H9 (cell line): ENCODE measurements at regions not wholly inside any gene's neighbourhood (a gene's known extent, or its start where the extent isn't known, plus 50 kb on each side); places are given as distances from the start of the nearest gene placed in this dataset.

Experiments used
- DNase-seq: peaks from one replicate; pipeline ENCODE4 v3.0.0-alpha.2; 2017
- H2AFZ ChIP-seq: one replicate; pipeline ENCODE4 v1.6.1; 2013; ENCODE audit warnings: mild to moderate bottlenecking, low read length, control low read depth, moderate library complexity
- H2AK5ac ChIP-seq: 2 replicates; pipeline ENCODE4 v1.6.1; 2013; ENCODE audit warnings: low read length, control low read depth, mixed read lengths; ENCODE audit not compliant: insufficient read length
- H2BK120ac ChIP-seq: one replicate; pipeline ENCODE4 v1.6.1; 2013; ENCODE audit warnings: low read depth, mild to moderate bottlenecking, low read length, control low read depth, inconsistent platforms; ENCODE audit not compliant: poor library complexity, severe bottlenecking
- H2BK12ac ChIP-seq: 2 replicates; pipeline ENCODE4 v1.6.1; 2013; ENCODE audit warnings: low read length, control low read depth, mixed read lengths, low read depth; ENCODE audit not compliant: insufficient read length
- H2BK15ac ChIP-seq: 2 replicates; pipeline ENCODE4 v1.6.1; 2013; ENCODE audit warnings: low read depth, low read length, control low read depth
- H2BK20ac ChIP-seq: one replicate; pipeline ENCODE4 v1.6.1; 2013; ENCODE audit warnings: low read depth, mild to moderate bottlenecking, low read length, control low read depth, inconsistent platforms; ENCODE audit not compliant: poor library complexity, severe bottlenecking
- H2BK5ac ChIP-seq: 2 replicates; pipeline ENCODE4 v1.6.1; 2013; ENCODE audit warnings: low read length, control low read depth, mixed read lengths; ENCODE audit not compliant: insufficient read length
- H3K14ac ChIP-seq: 2 replicates; pipeline ENCODE4 v1.6.1; 2013; ENCODE audit warnings: low read length, control low read depth; ENCODE audit not compliant: insufficient read depth
- H3K18ac ChIP-seq: 2 replicates; pipeline ENCODE4 v1.6.1; 2013; ENCODE audit warnings: low read depth, mild to moderate bottlenecking, mixed read lengths, low read length, control low read depth; ENCODE audit not compliant: insufficient read length
- H3K23ac ChIP-seq: 2 replicates; pipeline ENCODE4 v1.6.1; 2013; ENCODE audit warnings: low read length, control low read depth, mixed read lengths, low read depth; ENCODE audit not compliant: insufficient read length
- H3K23me2 ChIP-seq: 2 replicates; pipeline ENCODE4 v1.6.1; 2013; ENCODE audit warnings: low read depth, mild to moderate bottlenecking, mixed read lengths, low read length, control low read depth; ENCODE audit not compliant: insufficient read length, poor library complexity, severe bottlenecking
- H3K27ac ChIP-seq: 2 replicates; pipeline ENCODE4 v1.5.1; 2013; ENCODE audit warnings: low read length, control low read depth, mixed read lengths, low read depth; ENCODE audit not compliant: insufficient read length
- H3K27me3 ChIP-seq: 2 replicates; pipeline ENCODE4 v1.6.1; 2013; ENCODE audit warnings: low read length, control low read depth, inconsistent platforms; ENCODE audit not compliant: insufficient read depth
- H3K4ac ChIP-seq: 2 replicates; pipeline ENCODE4 v1.6.1; 2013; ENCODE audit warnings: low read depth, mild to moderate bottlenecking, control low read depth, inconsistent platforms, low read length, moderate library complexity
- H3K4me1 ChIP-seq: 2 replicates; pipeline ENCODE4 v1.6.1; 2013; ENCODE audit warnings: low read length, control low read depth, inconsistent platforms; ENCODE audit not compliant: insufficient read depth
- H3K4me2 ChIP-seq: 2 replicates; pipeline ENCODE4 v1.6.1; 2013; ENCODE audit warnings: low read length, control low read depth, mixed read lengths; ENCODE audit not compliant: insufficient read length, insufficient read depth
- H3K56ac ChIP-seq: 2 replicates; pipeline ENCODE4 v1.6.1; 2013; ENCODE audit warnings: low read depth, mild to moderate bottlenecking, mixed read lengths, low read length, control low read depth; ENCODE audit not compliant: insufficient read length
- H3K79me1 ChIP-seq: 2 replicates; pipeline ENCODE4 v1.6.1; 2013; ENCODE audit warnings: low read depth, mild to moderate bottlenecking, moderate library complexity, low read length, control low read depth, inconsistent platforms; ENCODE audit not compliant: insufficient read depth, poor library complexity, severe bottlenecking
- H3K79me2 ChIP-seq: 2 replicates; pipeline ENCODE4 v1.6.1; 2013; ENCODE audit warnings: low read length, control low read depth, inconsistent platforms; ENCODE audit not compliant: insufficient read depth
- H3K9ac ChIP-seq: 2 replicates; pipeline ENCODE4 v1.6.1; 2013; ENCODE audit warnings: low read length, control low read depth, mixed read lengths; ENCODE audit not compliant: insufficient read length; ENCODE audit errors: extremely low read depth
- H3K9me3 ChIP-seq: one replicate; pipeline ENCODE4 v1.6.1; 2013; ENCODE audit warnings: low read depth, low read length, inconsistent platforms; ENCODE audit not compliant: control insufficient read depth
- H3T11ph ChIP-seq: one replicate; pipeline ENCODE4 v1.6.1; 2013; ENCODE audit warnings: mild to moderate bottlenecking, low read length, control low read depth, inconsistent platforms
- H4K20me1 ChIP-seq: one replicate; pipeline ENCODE4 v1.6.1; 2013; ENCODE audit not compliant: control insufficient read depth, insufficient read length, insufficient read depth
- H4K5ac ChIP-seq: 2 replicates; pipeline ENCODE4 v1.6.1; 2013; ENCODE audit warnings: low read depth, mild to moderate bottlenecking, mixed read lengths, low read length, control low read depth; ENCODE audit not compliant: insufficient read length
- H4K8ac ChIP-seq: replicated peaks from 2 replicates; pipeline ENCODE4 v1.6.1; 2013; ENCODE audit warnings: low read length, control low read depth, mixed read lengths, low read depth; ENCODE audit not compliant: insufficient read length
- H4K91ac ChIP-seq: 2 replicates; pipeline ENCODE4 v1.6.1; 2013; ENCODE audit warnings: low read depth, mild to moderate bottlenecking, moderate library complexity, mixed read lengths, low read length, control low read depth; ENCODE audit not compliant: insufficient read length
- H3K27ac Mint-ChIP-seq, 3 experiments: 2 replicates in 2 of 3; 3 replicates in 1 of 3; pipeline ENCODE4 v1.8.0; 2020 to 2021; ENCODE audit warnings: mixed read lengths in 3 of 3, mild to moderate bottlenecking in 1 of 3, moderate library complexity in 1 of 3
- H3K27me3 Mint-ChIP-seq: 2 replicates; pipeline ENCODE4 v1.8.0; 2021; ENCODE audit warnings: low read depth, mild to moderate bottlenecking, moderate library complexity, mixed read lengths
- H3K36me3 Mint-ChIP-seq, 3 experiments: 2 replicates in 2 of 3; 3 replicates in 1 of 3; pipeline ENCODE4 v1.8.0; 2020 to 2021; ENCODE audit warnings: low read depth in 3 of 3, mixed read lengths in 3 of 3; ENCODE audit not compliant: insufficient read depth in 1 of 3
- H3K4me1 Mint-ChIP-seq, 2 experiments: 2 replicates each; pipeline ENCODE4 v1.8.0; 2020; ENCODE audit warnings: mixed read lengths in 2 of 2
- H3K4me3 Mint-ChIP-seq, 2 experiments: 2 replicates in 1 of 2; 3 replicates in 1 of 2; pipeline ENCODE4 v1.8.0; 2020 to 2021; ENCODE audit warnings: mild to moderate bottlenecking in 2 of 2, mixed read lengths in 2 of 2, moderate library complexity in 1 of 2
- H3K9me3 Mint-ChIP-seq, 2 experiments: 2 replicates in 1 of 2; 3 replicates in 1 of 2; pipeline ENCODE4 v1.8.0; 2020; ENCODE audit warnings: mild to moderate bottlenecking in 2 of 2, mixed read lengths in 2 of 2, moderate library complexity in 1 of 2
- WGBS: extraction: QIAGEN DNeasy Blood & Tissue Kit; methylation state at CpG from one replicate; pipeline ENCODE4 v1.1.7; 2013; ENCODE audit warnings: missing lambda C conversion rate, low lambda C conversion rate, mixed read lengths; ENCODE audit not compliant: insufficient read length; ENCODE audit errors: extremely low coverage; 5-methylcytosine and 5-hydroxymethylcytosine counted together
- TF ChIP-seq, protein P1 (sequence below): fragments of 200-600 bp; sonication (generic); conservative IDR thresholded peaks from 3 replicates; pipeline ENCODE4 v1.8.0; 2021; ENCODE audit warnings: antibody characterized with exemption, mild to moderate bottlenecking

DNA sequence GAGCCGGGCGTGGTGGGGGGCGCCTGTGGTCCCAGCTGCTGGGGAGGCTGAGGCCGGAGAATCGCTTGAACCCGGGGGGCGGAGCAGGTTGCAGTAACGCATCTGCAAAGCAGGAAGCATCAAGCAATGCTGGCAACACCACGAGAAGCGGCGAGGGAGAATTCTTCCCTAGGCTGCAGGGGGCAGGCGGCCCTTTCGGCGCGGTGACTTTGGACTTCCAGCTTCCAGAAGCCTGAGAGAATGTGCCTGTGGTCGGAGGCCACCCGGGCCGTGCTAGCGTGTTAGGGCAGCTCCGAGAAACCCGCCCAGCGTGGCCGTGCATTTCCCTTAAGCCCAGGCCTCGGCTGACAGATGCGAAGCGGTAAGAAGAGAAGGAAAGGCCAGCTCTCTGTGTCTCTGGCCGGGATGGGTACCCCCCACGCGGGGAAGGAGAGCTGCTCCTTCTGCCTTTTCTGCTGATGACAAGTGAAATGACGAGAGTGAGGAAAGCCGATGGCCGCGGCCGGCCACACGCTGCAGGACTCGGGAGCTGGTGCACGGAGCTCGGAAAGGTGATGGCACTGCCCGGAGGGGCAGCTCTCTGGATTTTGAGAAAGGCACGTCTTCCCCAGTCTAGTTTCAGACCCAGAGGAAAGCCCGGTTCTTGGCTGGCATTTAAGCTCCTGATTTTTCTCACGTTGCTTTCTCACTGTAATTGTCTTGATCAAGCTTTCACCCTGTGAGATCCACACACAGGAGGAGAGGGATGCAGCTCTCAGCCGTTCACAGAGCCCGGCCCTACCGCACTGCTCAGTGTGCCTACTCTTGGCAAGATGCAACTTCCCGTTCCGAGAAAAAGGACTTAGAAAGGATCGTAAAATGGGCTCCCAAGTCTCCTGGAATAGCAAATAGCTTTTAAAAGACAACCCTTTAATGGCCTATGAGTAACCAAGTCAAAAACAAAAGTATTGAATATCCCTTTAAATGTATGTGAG, 68.3 kb upstream of the EXOC2 start:
- Histone ChIP-seq H2BK15ac (no peak overlapping the region), H4K91ac (no peak overlapping the region), H3K4me1 (no peaks in the 10 kb centered on the region), H2BK20ac (no peak overlapping the region), H3T11ph (no peak overlapping the region), H2BK120ac (no peak overlapping the region), H2BK12ac (no peak overlapping the region), H3K79me2 (no peaks in the 10 kb centered on the region), H3K4me2 (no peak overlapping the region), H2AK5ac (no peak overlapping the region), H3K23ac (no peak overlapping the region), H4K20me1 (no peaks in the 10 kb centered on the region), H3K4ac (no peak overlapping the region), H3K79me1 (no peaks in the 10 kb centered on the region), H4K8ac (no peak overlapping the region), H3K23me2 (no peaks in the 10 kb centered on the region), H2BK5ac (no peak overlapping the region), H3K56ac (no peak overlapping the region), H3K9ac (no peak overlapping the region), H3K9me3 (no peaks in the 10 kb centered on the region), H3K18ac (no peak overlapping the region), H4K5ac (no peak overlapping the region), H2AFZ (no peak overlapping the region), H3K14ac (no peak overlapping the region; the same call in 1 of the 2 replicates), H3K27me3 (no peaks in the 10 kb centered on the region), H3K27ac (no peak overlapping the region)
- TF ChIP-seq, protein P1, sequence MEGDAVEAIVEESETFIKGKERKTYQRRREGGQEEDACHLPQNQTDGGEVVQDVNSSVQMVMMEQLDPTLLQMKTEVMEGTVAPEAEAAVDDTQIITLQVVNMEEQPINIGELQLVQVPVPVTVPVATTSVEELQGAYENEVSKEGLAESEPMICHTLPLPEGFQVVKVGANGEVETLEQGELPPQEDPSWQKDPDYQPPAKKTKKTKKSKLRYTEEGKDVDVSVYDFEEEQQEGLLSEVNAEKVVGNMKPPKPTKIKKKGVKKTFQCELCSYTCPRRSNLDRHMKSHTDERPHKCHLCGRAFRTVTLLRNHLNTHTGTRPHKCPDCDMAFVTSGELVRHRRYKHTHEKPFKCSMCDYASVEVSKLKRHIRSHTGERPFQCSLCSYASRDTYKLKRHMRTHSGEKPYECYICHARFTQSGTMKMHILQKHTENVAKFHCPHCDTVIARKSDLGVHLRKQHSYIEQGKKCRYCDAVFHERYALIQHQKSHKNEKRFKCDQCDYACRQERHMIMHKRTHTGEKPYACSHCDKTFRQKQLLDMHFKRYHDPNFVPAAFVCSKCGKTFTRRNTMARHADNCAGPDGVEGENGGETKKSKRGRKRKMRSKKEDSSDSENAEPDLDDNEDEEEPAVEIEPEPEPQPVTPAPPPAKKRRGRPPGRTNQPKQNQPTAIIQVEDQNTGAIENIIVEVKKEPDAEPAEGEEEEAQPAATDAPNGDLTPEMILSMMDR, result no peak
- no peak for DNase-seq
- H3K27me3 Mint-ChIP-seq, result no peaks in the 10 kb centered on the region; the same call in 1 of the 2 replicates
- H3K27ac Mint-ChIP-seq, result no peak overlapping the region
- H3K9me3 Mint-ChIP-seq, result peaks cover 0 to 3% of the 10 kb centered on the region in 2 experiments; a peak in 1 of 5 replicates
- WGBS, result no CpG with 5 or more reads among the region's 48 CpGs
- H3K4me3 Mint-ChIP-seq, result no peak overlapping the region
- peaks cover 0 to 8% (median 0%) of the 10 kb centered on the region in 3 experiments; a peak in 3 of 7 replicates for H3K36me3 Mint-ChIP-seq
- no peaks in the 10 kb centered on the region for H3K4me1 Mint-ChIP-seq
